Activated CD4-positive, CD25-positive, alpha-beta regulatory T cell treated with anti-CD3 and anti-CD28 coated beads, Interleukin-2, amount 50 U/mL, for 16 hours (primary cell): ENCODE measurements at regions not wholly inside any gene's neighbourhood (a gene's known extent, or its start where the extent isn't known, plus 50 kb on each side); places are given as distances from the start of the nearest gene placed in this dataset.

Experiments used
- DNase-seq: peaks from one replicate; pipeline ENCODE4 v3.0.0-alpha.2; 2020; ENCODE audit warnings: low read depth, low spot score

GRCh38 chr5:42338136-42338535 lies 85.1 kb upstream of the GHR start:
- DNase-seq: no peak

GRCh38 chr5:42349163-42349562 lies 74.1 kb upstream of the GHR start:
- DNase-seq: no peak

GRCh38 chr5:42351956-42352355 lies 71.3 kb upstream of the GHR start:
- no peak for DNase-seq

GRCh38 chr5:42360056-42360455 lies 63.2 kb upstream of the GHR start:
- no peak for DNase-seq

GRCh38 chr5:42360616-42361314 lies 62.5 kb upstream of the GHR start:
- no peak for DNase-seq

GRCh38 chr5:42361315-42361688 lies 61.9 kb upstream of the GHR start:
- no peak for DNase-seq

- DNase-seq: no peak
Measured at GRCh38 chr5:42366051-42366450, 57.2 kb upstream of the GHR start.
